Endothelial cell of umbilical vein (primary cell): ENCODE measurements at regions not wholly inside any gene's neighbourhood (a gene's known extent, or its start where the extent isn't known, plus 50 kb on each side); places are given as distances from the start of the nearest gene placed in this dataset.

Experiments used
- MYC ChIP-seq: IDR thresholded peaks from one replicate; pipeline ENCODE4 v1.6.1; 2011; ENCODE audit warnings: mild to moderate bottlenecking, low read depth, low read length
- TF ChIP-seq, protein P1 (sequence below), 2 donors: IDR thresholded peaks; 1 replicate in 1 of 2; 2 replicates in 1 of 2; pipeline ENCODE4 v1.5.1; 2011; ENCODE audit warnings: low read length in 2 of 2, mild to moderate bottlenecking in 2 of 2, moderate library complexity in 2 of 2, control low read depth in 1 of 2, inconsistent platforms in 1 of 2, low read depth in 1 of 2; ENCODE audit not compliant: insufficient read depth in 1 of 2; ENCODE audit errors: extremely low read depth in 1 of 2

DNA sequence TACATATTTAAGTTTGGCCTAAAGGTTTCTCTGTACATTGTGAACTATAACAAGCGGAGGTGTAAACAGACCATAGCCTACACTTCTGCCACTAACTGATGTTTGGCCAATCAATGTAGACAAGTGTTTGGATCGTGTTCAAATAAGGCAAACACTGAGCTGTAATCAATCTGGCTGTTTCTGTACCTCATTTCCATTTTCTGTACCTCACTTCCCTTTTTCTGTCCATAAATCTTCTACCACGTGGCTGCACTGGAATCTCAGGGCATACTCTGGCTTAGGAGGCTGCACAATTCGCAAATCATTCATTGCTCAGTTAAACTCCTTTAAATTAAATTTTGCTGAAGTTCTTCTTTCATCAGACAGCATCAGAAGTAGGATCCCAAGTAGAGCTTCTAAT lies 140.9 kb downstream of the SLC25A46 start:
- TF ChIP-seq, protein P1, sequence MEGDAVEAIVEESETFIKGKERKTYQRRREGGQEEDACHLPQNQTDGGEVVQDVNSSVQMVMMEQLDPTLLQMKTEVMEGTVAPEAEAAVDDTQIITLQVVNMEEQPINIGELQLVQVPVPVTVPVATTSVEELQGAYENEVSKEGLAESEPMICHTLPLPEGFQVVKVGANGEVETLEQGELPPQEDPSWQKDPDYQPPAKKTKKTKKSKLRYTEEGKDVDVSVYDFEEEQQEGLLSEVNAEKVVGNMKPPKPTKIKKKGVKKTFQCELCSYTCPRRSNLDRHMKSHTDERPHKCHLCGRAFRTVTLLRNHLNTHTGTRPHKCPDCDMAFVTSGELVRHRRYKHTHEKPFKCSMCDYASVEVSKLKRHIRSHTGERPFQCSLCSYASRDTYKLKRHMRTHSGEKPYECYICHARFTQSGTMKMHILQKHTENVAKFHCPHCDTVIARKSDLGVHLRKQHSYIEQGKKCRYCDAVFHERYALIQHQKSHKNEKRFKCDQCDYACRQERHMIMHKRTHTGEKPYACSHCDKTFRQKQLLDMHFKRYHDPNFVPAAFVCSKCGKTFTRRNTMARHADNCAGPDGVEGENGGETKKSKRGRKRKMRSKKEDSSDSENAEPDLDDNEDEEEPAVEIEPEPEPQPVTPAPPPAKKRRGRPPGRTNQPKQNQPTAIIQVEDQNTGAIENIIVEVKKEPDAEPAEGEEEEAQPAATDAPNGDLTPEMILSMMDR (IDR thresholded peaks at IDR 0.05; ENCODE audit: extremely low read depth in 1 of 2, insufficient read depth in 1 of 2, low read depth in 1 of 2, low read length in 2 of 2): no peak
- TF ChIP-seq MYC: no peak
